GM12874 (cell line): ENCODE measurements at regions not wholly inside any gene's neighbourhood (a gene's known extent, or its start where the extent isn't known, plus 50 kb on each side); places are given as distances from the start of the nearest gene placed in this dataset.

Experiments
- CTCF ChIP-seq: IDR thresholded peaks from 2 replicates; pipeline ENCODE4 v1.5.1; 2011; ENCODE audit warnings: low read depth, mild to moderate bottlenecking, control low read depth, low read length, moderate library complexity; ENCODE audit not compliant: insufficient read depth

- TF ChIP-seq CTCF = no peak
Measured at GRCh38 chr14:89024691-89025090, 200.2 kb downstream of the TTC8 start.

- no peak for TF ChIP-seq CTCF
Measured at GRCh38 chr14:89025561-89026236, 201.2 kb downstream of the TTC8 start.

GRCh38 chr14:89027097-89027740 is 202.8 kb downstream of the TTC8 start:
- TF ChIP-seq CTCF = peak; percentile 90

GRCh38 chr14:89028462-89029134 is 204.1 kb downstream of the TTC8 start:
- no peak for TF ChIP-seq CTCF

GRCh38 chr14:89029961-89030694 is 205.7 kb downstream of the TTC8 start:
- no peak for TF ChIP-seq CTCF

GRCh38 chr14:89030921-89031320 is 206.5 kb downstream of the TTC8 start:
- no peak for TF ChIP-seq CTCF

- TF ChIP-seq CTCF = no peak
Measured at GRCh38 chr14:89032086-89032649, 207.7 kb downstream of the TTC8 start.
